ENCODE measurements at regions not wholly inside any gene's neighbourhood (a gene's known extent, or its start where the extent isn't known, plus 50 kb on each side); places are given as distances from the start of the nearest gene placed in this dataset.

- TF ChIP-seq, protein P1, sequence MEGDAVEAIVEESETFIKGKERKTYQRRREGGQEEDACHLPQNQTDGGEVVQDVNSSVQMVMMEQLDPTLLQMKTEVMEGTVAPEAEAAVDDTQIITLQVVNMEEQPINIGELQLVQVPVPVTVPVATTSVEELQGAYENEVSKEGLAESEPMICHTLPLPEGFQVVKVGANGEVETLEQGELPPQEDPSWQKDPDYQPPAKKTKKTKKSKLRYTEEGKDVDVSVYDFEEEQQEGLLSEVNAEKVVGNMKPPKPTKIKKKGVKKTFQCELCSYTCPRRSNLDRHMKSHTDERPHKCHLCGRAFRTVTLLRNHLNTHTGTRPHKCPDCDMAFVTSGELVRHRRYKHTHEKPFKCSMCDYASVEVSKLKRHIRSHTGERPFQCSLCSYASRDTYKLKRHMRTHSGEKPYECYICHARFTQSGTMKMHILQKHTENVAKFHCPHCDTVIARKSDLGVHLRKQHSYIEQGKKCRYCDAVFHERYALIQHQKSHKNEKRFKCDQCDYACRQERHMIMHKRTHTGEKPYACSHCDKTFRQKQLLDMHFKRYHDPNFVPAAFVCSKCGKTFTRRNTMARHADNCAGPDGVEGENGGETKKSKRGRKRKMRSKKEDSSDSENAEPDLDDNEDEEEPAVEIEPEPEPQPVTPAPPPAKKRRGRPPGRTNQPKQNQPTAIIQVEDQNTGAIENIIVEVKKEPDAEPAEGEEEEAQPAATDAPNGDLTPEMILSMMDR (tag by site-specific recombination; IDR thresholded peaks at IDR 0.05) = no peak
- TF ChIP-seq ZSCAN30 (tag by site-specific recombination; IDR thresholded peaks at IDR 0.05) (no peak), KLF1 (tag by site-specific recombination; IDR thresholded peaks at IDR 0.05) (no peak), ZNF274 (IDR thresholded peaks at IDR 0.05; ENCODE audit: low read length) (no peak), ZNF274 (tag by site-specific recombination; IDR thresholded peaks at IDR 0.05; ENCODE audit: borderline replicate concordance) (no peak)
These were observed 58.3 kb upstream of the ALDH1A3 start for GRCh38 chr15:100821327-100821726.

Measured in HEK293 (cell line).